Kidney (tissue), 13 donors: ENCODE measurements at regions not wholly inside any gene's neighbourhood (a gene's known extent, or its start where the extent isn't known, plus 50 kb on each side); places are given as distances from the start of the nearest gene placed in this dataset.

Source experiments
- DNase-seq, 5 donors: peaks; one replicate each; pipeline ENCODE4 v3.0.0-alpha.2; 2013 to 2020
- FAIRE-seq: peaks from 2 replicates; lab custom pipeline; 2012; peaks lifted over from hg19 to GRCh38; lab: Jason Lieb, UNC
- H3K27ac ChIP-seq, 2 donors: one replicate each; pipeline ENCODE4 v1.7.0; 2013; ENCODE audit warnings: low read depth in 2 of 2, low read length in 2 of 2, inconsistent platforms in 1 of 2
- H3K27me3 ChIP-seq: one replicate; pipeline ENCODE4 v1.7.1; 2013; ENCODE audit warnings: low read length, inconsistent platforms; ENCODE audit not compliant: control insufficient read depth, insufficient read depth
- H3K36me3 ChIP-seq, 3 donors: one replicate each; pipeline versions ENCODE4 v1.7.0 to v1.7.1; 2013; ENCODE audit warnings: low read length in 3 of 3, control low read depth in 1 of 3, inconsistent platforms in 1 of 3; ENCODE audit not compliant: insufficient read depth in 3 of 3, control insufficient read depth in 2 of 3
- H3K4me1 ChIP-seq, 3 donors: one replicate each; pipeline versions ENCODE4 v1.7.0 to v1.7.1; 2013; ENCODE audit warnings: low read length in 3 of 3, inconsistent platforms in 1 of 3, low read depth in 1 of 3; ENCODE audit not compliant: control insufficient read depth in 2 of 3, insufficient read depth in 2 of 3
- H3K4me3 ChIP-seq, 3 donors: one replicate each; pipeline versions ENCODE4 v1.7.0 to v1.8.1; 2013; ENCODE audit warnings: low read length in 3 of 3, control low read depth in 1 of 3, inconsistent platforms in 1 of 3
- H3K9ac ChIP-seq, 3 donors: one replicate each; pipeline versions ENCODE4 v1.7.0 to v1.7.1; 2013; ENCODE audit warnings: low read length in 3 of 3, control low read depth in 1 of 3, inconsistent platforms in 1 of 3
- H3K9me3 ChIP-seq, 3 donors: one replicate each; pipeline versions ENCODE4 v1.7.0 to v1.7.1; 2013; ENCODE audit warnings: low read length in 3 of 3, control low read depth in 1 of 3, inconsistent platforms in 1 of 3; ENCODE audit not compliant: control insufficient read depth in 2 of 3, insufficient read depth in 1 of 3
- intact Hi-C: fragments of 100-400 bp; cut with DNase I; formaldehyde crosslinking; loops from one replicate; pipeline ENCODE4 v1.11.1; 2022
- TF ChIP-seq, protein P1 (sequence below): IDR thresholded peaks from 3 replicates; pipeline ENCODE4 v1.5.1; 2012; ENCODE audit warnings: mild to moderate bottlenecking, moderate library complexity, borderline replicate concordance; ENCODE audit not compliant: insufficient read depth; ENCODE audit errors: extremely low read depth
- donor health status: control.
- donor health status: control.
- donor health status: control.
- donor health status: control.
- donor health status: control.
- donor health status: DM: yes; HTN: yes; CAD: no.
- donor health status: Normal renal cell carcinoma (clear cell type).

DNA sequence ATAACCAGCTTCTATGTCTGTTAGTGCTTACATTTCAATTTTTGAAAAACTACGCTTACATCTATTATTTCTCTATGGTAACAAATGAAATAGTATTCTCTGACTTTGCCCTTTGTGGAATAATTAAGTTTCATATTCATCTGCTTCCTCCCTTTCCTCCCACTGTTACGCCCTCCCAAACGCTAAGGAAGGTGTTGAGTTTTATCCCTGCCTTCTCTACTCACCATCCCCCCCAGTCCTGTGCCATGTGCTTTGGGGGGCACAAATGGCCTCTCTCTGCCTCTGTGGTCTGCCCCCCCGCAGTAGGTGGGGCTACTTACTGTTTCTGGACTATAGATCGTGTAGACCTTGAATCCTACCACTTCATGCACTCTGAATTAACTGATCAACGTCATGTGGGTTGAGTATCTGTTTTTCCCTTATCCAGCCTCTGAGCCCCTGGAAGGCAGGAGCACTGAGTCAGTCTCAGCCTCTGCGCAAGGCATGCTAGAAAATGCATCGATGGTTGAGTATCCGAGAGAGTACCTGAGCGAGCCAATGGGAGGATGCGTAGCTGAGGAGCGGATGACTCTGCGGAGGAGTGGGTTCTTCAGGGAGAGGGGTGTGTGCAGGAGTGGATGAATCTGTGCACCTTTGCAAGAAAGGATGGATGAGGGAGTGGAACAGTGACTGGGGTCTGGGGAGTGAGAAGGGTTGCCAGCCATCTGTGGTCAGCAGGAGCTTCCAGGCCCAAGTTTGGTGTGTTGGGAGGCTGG is 114.5 kb upstream of the RTL1 start:
- Histone ChIP-seq H3K36me3 (no peaks in the 10 kb centered on the region), H3K9me3 (no peaks in the 10 kb centered on the region), H3K9ac (no peak overlapping the region), H3K4me1 (no peaks in the 10 kb centered on the region), H3K27ac (no peak overlapping the region), H3K4me3 (no peak overlapping the region), H3K27me3 (no peaks in the 10 kb centered on the region)
- peak in 3 of 5 donors; percentile 3 to 29 (median 5) for DNase-seq
- intact Hi-C loops = no loop called here
- TF ChIP-seq, protein P1, sequence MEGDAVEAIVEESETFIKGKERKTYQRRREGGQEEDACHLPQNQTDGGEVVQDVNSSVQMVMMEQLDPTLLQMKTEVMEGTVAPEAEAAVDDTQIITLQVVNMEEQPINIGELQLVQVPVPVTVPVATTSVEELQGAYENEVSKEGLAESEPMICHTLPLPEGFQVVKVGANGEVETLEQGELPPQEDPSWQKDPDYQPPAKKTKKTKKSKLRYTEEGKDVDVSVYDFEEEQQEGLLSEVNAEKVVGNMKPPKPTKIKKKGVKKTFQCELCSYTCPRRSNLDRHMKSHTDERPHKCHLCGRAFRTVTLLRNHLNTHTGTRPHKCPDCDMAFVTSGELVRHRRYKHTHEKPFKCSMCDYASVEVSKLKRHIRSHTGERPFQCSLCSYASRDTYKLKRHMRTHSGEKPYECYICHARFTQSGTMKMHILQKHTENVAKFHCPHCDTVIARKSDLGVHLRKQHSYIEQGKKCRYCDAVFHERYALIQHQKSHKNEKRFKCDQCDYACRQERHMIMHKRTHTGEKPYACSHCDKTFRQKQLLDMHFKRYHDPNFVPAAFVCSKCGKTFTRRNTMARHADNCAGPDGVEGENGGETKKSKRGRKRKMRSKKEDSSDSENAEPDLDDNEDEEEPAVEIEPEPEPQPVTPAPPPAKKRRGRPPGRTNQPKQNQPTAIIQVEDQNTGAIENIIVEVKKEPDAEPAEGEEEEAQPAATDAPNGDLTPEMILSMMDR = no peak
- no peak for FAIRE-seq

DNA sequence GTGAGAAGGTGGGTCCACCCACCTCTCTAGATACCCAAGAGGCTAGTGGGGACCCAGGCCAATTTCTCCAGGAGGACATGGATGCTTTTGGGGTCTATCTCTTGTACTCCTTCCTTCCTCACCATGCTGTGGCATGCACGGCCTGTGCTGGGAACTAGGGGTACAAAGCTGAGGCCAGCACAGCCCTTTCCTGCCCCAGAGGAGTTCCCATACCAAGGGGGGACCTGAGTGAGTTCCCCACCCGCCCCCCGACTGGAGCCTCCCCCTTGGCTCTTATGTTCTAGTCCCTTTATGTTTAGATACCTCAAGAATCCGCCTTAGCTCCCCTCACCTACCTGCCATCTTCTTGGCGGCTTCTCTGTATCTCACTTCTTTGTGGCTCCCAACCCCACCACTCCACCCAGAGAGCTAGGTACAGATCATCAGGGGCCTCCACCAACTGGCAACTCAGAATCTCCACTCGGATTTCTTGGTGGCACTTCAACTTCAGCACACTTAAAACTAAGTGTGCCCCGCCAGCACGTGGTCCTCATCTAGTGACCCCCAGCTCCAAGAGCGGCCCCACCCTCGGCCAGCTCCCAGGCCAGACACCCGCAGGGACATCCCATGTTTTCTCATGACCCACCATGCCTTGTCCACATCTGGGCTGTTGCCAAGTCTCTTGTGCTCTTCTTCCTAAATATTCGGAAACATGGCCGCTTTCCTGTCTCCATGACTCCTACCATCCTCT is 115.2 kb upstream of the RTL1 start:
- Histone ChIP-seq H3K4me1 (no peaks in the 10 kb centered on the region), H3K9me3 (no peaks in the 10 kb centered on the region), H3K27me3 (no peaks in the 10 kb centered on the region), H3K9ac (no peak overlapping the region), H3K27ac (no peak overlapping the region), H3K36me3 (no peaks in the 10 kb centered on the region), H3K4me3 (no peak overlapping the region)
- peak in 3 of 5 donors; percentile 1 to 52 (median 16) for DNase-seq
- intact Hi-C loops = no loop called here
- TF ChIP-seq, protein P1 = no peak
- no peak for FAIRE-seq

DNA sequence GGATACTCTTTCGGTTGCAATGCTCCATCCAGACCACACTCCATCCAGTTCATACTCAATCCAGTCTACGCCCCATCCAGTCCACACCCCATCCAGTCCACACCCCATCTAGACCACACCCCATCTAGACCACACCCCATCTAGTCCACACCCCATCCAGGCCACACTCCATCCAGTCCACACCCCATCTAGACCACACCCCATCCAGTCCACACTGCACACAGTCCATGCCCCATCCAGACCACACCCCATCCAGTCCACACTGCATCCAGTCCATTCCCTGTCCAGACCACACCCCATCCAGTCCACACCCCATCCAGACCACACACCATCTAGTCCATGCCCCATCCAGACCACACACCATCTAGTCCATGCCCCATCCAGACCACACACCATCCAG is 116.0 kb upstream of the RTL1 start:
- intact Hi-C loops = no loop called here
- Histone ChIP-seq H3K27me3 (no peaks in the 10 kb centered on the region), H3K4me1 (no peaks in the 10 kb centered on the region), H3K4me3 (no peak overlapping the region), H3K27ac (no peak overlapping the region), H3K9me3 (no peaks in the 10 kb centered on the region), H3K9ac (no peak overlapping the region), H3K36me3 (no peaks in the 10 kb centered on the region)
- FAIRE-seq = no peak
- TF ChIP-seq, protein P1 = no peak
- peak in 2 of 5 donors; percentile 5 to 25 for DNase-seq
